PC-3 (cell line): ENCODE measurements at regions not wholly inside any gene's neighbourhood (a gene's known extent, or its start where the extent isn't known, plus 50 kb on each side); places are given as distances from the start of the nearest gene placed in this dataset.

Source experiments
- EZH2phosphoT487 ChIP-seq: fragments of 300-600 bp; sonication (generic); IDR thresholded peaks from 2 replicates; pipeline ENCODE4 v1.6.1; 2018; ENCODE audit warnings: mild to moderate bottlenecking, antibody characterized with exemption, low read length, borderline replicate concordance
- TF ChIP-seq, protein P1 (sequence below): fragments of 300-600 bp; sonication (generic); conservative IDR thresholded peaks from 2 replicates; pipeline ENCODE4 v1.5.1; 2017; ENCODE audit warnings: antibody characterized with exemption, low read depth, mild to moderate bottlenecking, low read length

DNA sequence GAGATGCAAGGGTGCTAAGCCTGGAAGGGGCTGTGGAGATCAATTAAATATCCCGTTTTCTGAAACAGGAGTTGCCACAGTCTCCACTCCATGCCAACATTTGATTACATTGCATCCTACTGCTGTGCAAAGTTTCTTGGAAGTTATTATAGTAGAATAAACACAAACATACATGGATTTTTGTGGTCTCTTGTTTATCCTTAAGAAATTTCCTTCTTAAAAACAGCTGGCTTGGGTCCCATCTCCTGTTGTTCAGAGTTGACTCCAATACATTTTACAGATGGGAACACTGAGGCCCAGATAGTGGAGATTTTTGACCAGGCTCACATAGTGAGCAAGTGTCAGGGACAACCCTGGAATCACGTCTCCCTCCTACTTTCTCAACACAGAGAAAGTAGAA lies 124.0 kb upstream of the ADAMTS18 start:
- TF ChIP-seq, protein P1, sequence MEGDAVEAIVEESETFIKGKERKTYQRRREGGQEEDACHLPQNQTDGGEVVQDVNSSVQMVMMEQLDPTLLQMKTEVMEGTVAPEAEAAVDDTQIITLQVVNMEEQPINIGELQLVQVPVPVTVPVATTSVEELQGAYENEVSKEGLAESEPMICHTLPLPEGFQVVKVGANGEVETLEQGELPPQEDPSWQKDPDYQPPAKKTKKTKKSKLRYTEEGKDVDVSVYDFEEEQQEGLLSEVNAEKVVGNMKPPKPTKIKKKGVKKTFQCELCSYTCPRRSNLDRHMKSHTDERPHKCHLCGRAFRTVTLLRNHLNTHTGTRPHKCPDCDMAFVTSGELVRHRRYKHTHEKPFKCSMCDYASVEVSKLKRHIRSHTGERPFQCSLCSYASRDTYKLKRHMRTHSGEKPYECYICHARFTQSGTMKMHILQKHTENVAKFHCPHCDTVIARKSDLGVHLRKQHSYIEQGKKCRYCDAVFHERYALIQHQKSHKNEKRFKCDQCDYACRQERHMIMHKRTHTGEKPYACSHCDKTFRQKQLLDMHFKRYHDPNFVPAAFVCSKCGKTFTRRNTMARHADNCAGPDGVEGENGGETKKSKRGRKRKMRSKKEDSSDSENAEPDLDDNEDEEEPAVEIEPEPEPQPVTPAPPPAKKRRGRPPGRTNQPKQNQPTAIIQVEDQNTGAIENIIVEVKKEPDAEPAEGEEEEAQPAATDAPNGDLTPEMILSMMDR, result no peak
- no peak for TF ChIP-seq EZH2phosphoT487
